ENCODE measurements at regions not wholly inside any gene's neighbourhood (a gene's known extent, or its start where the extent isn't known, plus 50 kb on each side); places are given as distances from the start of the nearest gene placed in this dataset.

GRCh38 chr12:16901946-16902345 is 296.0 kb upstream of the LMO3 start:
- H3K4me3 ChIP-seq: no peak overlapping the region
- intact Hi-C loops (cut with DNase I; ENCODE audit: low total_unique reads): no loop called here
- no peak for DNase-seq
- no peaks in the 10 kb centered on the region for H3K9me3 ChIP-seq
- WGBS, 2 donors (ENCODE audit: low coverage in 1 of 2): 78 to 80% methylated on average over 2 to 3 of the region's 3 CpGs
- no peaks in the 10 kb centered on the region for H3K36me3 ChIP-seq
- in situ Hi-C loops (cut with MboI; ENCODE audit: low pct_ligation_motif_present in 1 of 4, low pct_unique_long_range_greater_than_20kb in 1 of 4, low sequenced_read_pairs in 3 of 4): no loop called here
- TF ChIP-seq POLR2AphosphoS5 (IDR thresholded peaks at IDR 0.05) (no peak), POLR2A (IDR thresholded peaks at IDR 0.05) (no peak), EP300 (IDR thresholded peaks at IDR 0.05; ENCODE audit: low read depth) (no peak)
- TF ChIP-seq, protein P1, sequence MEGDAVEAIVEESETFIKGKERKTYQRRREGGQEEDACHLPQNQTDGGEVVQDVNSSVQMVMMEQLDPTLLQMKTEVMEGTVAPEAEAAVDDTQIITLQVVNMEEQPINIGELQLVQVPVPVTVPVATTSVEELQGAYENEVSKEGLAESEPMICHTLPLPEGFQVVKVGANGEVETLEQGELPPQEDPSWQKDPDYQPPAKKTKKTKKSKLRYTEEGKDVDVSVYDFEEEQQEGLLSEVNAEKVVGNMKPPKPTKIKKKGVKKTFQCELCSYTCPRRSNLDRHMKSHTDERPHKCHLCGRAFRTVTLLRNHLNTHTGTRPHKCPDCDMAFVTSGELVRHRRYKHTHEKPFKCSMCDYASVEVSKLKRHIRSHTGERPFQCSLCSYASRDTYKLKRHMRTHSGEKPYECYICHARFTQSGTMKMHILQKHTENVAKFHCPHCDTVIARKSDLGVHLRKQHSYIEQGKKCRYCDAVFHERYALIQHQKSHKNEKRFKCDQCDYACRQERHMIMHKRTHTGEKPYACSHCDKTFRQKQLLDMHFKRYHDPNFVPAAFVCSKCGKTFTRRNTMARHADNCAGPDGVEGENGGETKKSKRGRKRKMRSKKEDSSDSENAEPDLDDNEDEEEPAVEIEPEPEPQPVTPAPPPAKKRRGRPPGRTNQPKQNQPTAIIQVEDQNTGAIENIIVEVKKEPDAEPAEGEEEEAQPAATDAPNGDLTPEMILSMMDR (IDR thresholded peaks at IDR 0.05): no peak
- no peak overlapping the region for H3K27ac ChIP-seq
- H3K27me3 ChIP-seq: no peaks in the 10 kb centered on the region
- no peaks in the 10 kb centered on the region for H3K4me1 ChIP-seq

DNA sequence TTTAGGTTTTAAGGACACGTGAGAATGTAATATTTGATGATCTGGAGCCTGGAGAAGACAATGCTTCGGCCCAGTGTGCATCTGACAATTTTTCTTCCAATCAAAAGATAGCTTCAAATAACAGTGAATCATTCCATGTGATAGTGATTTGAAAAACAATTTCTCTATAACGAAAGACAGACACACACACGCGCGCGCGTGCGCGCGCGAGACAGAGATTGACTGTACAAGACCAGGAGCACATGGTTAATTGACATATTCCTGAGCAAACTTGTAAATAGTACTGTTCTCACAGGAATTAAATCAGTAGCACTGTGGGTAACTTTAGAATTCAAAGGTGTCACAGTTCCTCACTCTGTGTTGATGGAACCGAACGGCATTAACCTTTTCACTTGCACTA is 287.5 kb upstream of the LMO3 start:
- DNase-seq: no peak
- H3K4me3 ChIP-seq: no peak overlapping the region
- no peaks in the 10 kb centered on the region for H3K27me3 ChIP-seq
- in situ Hi-C loops (cut with MboI; ENCODE audit: low pct_ligation_motif_present in 1 of 4, low pct_unique_long_range_greater_than_20kb in 1 of 4, low sequenced_read_pairs in 3 of 4) (no loop called here), intact Hi-C loops (cut with DNase I; ENCODE audit: low total_unique reads) (no loop called here)
- TF ChIP-seq EP300 (IDR thresholded peaks at IDR 0.05; ENCODE audit: low read depth): no peak
- TF ChIP-seq POLR2AphosphoS5 (IDR thresholded peaks at IDR 0.05): no peak
- TF ChIP-seq, protein P1 (IDR thresholded peaks at IDR 0.05): no peak
- no peak for TF ChIP-seq POLR2A (IDR thresholded peaks at IDR 0.05)
- no peaks in the 10 kb centered on the region for H3K4me1 ChIP-seq
- no peaks in the 10 kb centered on the region for H3K9me3 ChIP-seq
- no peak overlapping the region for H3K27ac ChIP-seq
- 93 to 96% methylated on average over 14 of the region's 14 CpGs for WGBS, 2 donors (ENCODE audit: low coverage in 1 of 2)
- no peaks in the 10 kb centered on the region for H3K36me3 ChIP-seq

DNA sequence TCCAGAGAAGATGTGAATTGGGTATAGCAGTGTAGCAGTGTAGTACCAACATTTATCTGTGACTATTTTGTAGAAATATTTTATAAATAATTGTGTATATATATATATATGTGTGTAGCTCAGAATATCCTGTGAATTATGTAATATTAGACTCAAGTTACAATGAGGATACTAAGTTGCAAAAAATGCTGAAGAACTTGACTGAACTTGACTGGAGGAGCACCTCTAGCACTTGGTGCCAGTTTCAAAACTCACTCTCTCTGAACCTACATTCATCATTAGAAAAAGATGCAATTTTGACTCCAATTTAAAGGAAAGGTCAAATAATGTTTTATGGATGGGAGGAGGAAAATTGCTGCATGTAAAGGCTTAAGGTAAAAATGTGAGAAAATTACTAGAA is 285.7 kb upstream of the LMO3 start:
- in situ Hi-C loops (cut with MboI; ENCODE audit: low pct_ligation_motif_present in 1 of 4, low pct_unique_long_range_greater_than_20kb in 1 of 4, low sequenced_read_pairs in 3 of 4) (no loop called here), intact Hi-C loops (cut with DNase I; ENCODE audit: low total_unique reads) (no loop called here)
- no peaks in the 10 kb centered on the region for H3K9me3 ChIP-seq
- TF ChIP-seq EP300 (IDR thresholded peaks at IDR 0.05; ENCODE audit: low read depth): no peak
- TF ChIP-seq POLR2AphosphoS5 (IDR thresholded peaks at IDR 0.05): no peak
- TF ChIP-seq POLR2A (IDR thresholded peaks at IDR 0.05): no peak
- TF ChIP-seq, protein P1 (IDR thresholded peaks at IDR 0.05): no peak
- DNase-seq: no peak
- H3K4me1 ChIP-seq: no peaks in the 10 kb centered on the region
- H3K27me3 ChIP-seq: no peaks in the 10 kb centered on the region
- H3K4me3 ChIP-seq: no peak overlapping the region
- H3K36me3 ChIP-seq: no peaks in the 10 kb centered on the region
- no peak overlapping the region for H3K27ac ChIP-seq

- no peaks in the 10 kb centered on the region for H3K36me3 ChIP-seq
- no peak overlapping the region for H3K27ac ChIP-seq
- H3K4me1 ChIP-seq: peaks cover 0 to 4% (median 0%) of the 10 kb centered on the region in 4 donors
- H3K27me3 ChIP-seq: no peaks in the 10 kb centered on the region
- WGBS, 2 donors (ENCODE audit: low coverage in 1 of 2): 81 to 91% methylated on average over 2 of the region's 2 CpGs
- H3K4me3 ChIP-seq: no peak overlapping the region
- H3K9me3 ChIP-seq: no peaks in the 10 kb centered on the region
- no peak for DNase-seq
- intact Hi-C loops (cut with DNase I; ENCODE audit: low total_unique reads): no loop called here
- TF ChIP-seq POLR2AphosphoS5 (IDR thresholded peaks at IDR 0.05) (no peak), EP300 (IDR thresholded peaks at IDR 0.05; ENCODE audit: low read depth) (no peak)
- TF ChIP-seq, protein P1 (IDR thresholded peaks at IDR 0.05): no peak
- in situ Hi-C loops (cut with MboI; ENCODE audit: low pct_ligation_motif_present in 1 of 4, low pct_unique_long_range_greater_than_20kb in 1 of 4, low sequenced_read_pairs in 3 of 4): no loop called here
These were observed 278.9 kb upstream of the LMO3 start for GRCh38 chr12:16884819-16885218.

All from transverse colon (tissue), 4 donors.